SK-N-SH (cell line): ENCODE measurements at regions not wholly inside any gene's neighbourhood (a gene's known extent, or its start where the extent isn't known, plus 50 kb on each side); places are given as distances from the start of the nearest gene placed in this dataset.

Experiments
- EP300 ChIP-seq, 2 experiments: IDR thresholded peaks; 2 replicates each; pipeline versions ENCODE4 v1.4.0 to v1.6.1; 2012; ENCODE audit warnings: borderline replicate concordance in 1 of 2, low read depth in 1 of 2, low read length in 1 of 2
- NRF1 ChIP-seq: IDR thresholded peaks from 2 replicates; pipeline ENCODE4 v1.6.1; 2012; ENCODE audit warnings: low read depth, mild to moderate bottlenecking, low read length
- POLR2AphosphoS5 ChIP-seq: IDR thresholded peaks from 2 replicates; pipeline ENCODE4 v1.6.1; 2012; ENCODE audit warnings: low read depth, low read length
- RAD21 ChIP-seq: IDR thresholded peaks from 2 replicates; pipeline ENCODE4 v1.6.1; 2012; ENCODE audit warnings: mild to moderate bottlenecking, low read length
- RFX5 ChIP-seq: IDR thresholded peaks from 2 replicates; pipeline ENCODE4 v1.6.1; 2012; ENCODE audit warnings: mild to moderate bottlenecking, improper control_type of control experiment, low read length
- SMC3 ChIP-seq: IDR thresholded peaks from 2 replicates; pipeline ENCODE4 v1.6.1; 2012; ENCODE audit warnings: low read depth, low read length, improper control_type of control experiment
- TAF1 ChIP-seq: IDR thresholded peaks from 2 replicates; pipeline ENCODE4 v1.6.1; 2012; ENCODE audit warnings: low read depth, mild to moderate bottlenecking, low read length, moderate library complexity, borderline replicate concordance
- TF ChIP-seq, protein P1 (sequence below): IDR thresholded peaks from 2 replicates; pipeline ENCODE4 v1.4.0; 2012; ENCODE audit warnings: low read depth, borderline replicate concordance
- TF ChIP-seq, protein P2 (sequence below): fragments of 200-600 bp; sonication (generic); IDR thresholded peaks from 2 replicates; pipeline ENCODE4 v1.6.1; 2017; ENCODE audit warnings: antibody characterized with exemption, mild to moderate bottlenecking, moderate library complexity
- TF ChIP-seq, protein P3 (sequence below): fragments of 150-350 bp; IDR thresholded peaks from 2 replicates; pipeline ENCODE4 v1.6.1; 2016; ENCODE audit warnings: mild to moderate bottlenecking, low read depth, low read length
- TF ChIP-seq, protein P4 (sequence below): IDR thresholded peaks from 2 replicates; pipeline ENCODE4 v1.6.1; 2012; ENCODE audit warnings: mild to moderate bottlenecking, low read depth, low read length, moderate library complexity

DNA sequence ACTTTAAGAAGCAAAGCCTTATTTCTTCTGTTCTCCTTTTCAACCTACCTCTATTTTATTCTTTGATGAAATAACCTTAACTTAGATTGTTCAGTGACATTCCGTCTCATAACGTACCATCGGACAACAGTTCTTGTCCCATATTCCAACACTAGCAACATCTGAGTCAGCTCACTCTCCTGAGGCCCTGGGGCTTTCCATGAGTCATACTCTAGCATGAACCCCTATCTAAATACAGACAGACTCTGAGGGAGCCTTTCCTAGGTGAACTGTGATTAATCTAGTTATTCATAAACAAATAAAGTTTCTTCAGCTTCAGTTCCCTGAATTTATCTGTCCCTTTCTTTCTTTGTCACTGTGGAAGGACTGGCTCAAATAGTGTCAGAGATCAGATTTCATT is 168.7 kb upstream of the LYZL1 start:
- TF ChIP-seq SMC3 (no peak), RFX5 (no peak), TAF1 (no peak), POLR2AphosphoS5 (no peak), RAD21 (no peak), EP300 (IDR thresholded peaks at IDR 0.05; ENCODE audit: borderline replicate concordance in 1 of 2, low read depth in 1 of 2, low read length in 1 of 2) (no peak), NRF1 (no peak)
- TF ChIP-seq, protein P1, sequence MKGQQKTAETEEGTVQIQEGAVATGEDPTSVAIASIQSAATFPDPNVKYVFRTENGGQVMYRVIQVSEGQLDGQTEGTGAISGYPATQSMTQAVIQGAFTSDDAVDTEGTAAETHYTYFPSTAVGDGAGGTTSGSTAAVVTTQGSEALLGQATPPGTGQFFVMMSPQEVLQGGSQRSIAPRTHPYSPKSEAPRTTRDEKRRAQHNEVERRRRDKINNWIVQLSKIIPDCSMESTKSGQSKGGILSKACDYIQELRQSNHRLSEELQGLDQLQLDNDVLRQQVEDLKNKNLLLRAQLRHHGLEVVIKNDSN: no peak
- TF ChIP-seq, protein P2, sequence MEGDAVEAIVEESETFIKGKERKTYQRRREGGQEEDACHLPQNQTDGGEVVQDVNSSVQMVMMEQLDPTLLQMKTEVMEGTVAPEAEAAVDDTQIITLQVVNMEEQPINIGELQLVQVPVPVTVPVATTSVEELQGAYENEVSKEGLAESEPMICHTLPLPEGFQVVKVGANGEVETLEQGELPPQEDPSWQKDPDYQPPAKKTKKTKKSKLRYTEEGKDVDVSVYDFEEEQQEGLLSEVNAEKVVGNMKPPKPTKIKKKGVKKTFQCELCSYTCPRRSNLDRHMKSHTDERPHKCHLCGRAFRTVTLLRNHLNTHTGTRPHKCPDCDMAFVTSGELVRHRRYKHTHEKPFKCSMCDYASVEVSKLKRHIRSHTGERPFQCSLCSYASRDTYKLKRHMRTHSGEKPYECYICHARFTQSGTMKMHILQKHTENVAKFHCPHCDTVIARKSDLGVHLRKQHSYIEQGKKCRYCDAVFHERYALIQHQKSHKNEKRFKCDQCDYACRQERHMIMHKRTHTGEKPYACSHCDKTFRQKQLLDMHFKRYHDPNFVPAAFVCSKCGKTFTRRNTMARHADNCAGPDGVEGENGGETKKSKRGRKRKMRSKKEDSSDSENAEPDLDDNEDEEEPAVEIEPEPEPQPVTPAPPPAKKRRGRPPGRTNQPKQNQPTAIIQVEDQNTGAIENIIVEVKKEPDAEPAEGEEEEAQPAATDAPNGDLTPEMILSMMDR: no peak
- TF ChIP-seq, protein P3, sequence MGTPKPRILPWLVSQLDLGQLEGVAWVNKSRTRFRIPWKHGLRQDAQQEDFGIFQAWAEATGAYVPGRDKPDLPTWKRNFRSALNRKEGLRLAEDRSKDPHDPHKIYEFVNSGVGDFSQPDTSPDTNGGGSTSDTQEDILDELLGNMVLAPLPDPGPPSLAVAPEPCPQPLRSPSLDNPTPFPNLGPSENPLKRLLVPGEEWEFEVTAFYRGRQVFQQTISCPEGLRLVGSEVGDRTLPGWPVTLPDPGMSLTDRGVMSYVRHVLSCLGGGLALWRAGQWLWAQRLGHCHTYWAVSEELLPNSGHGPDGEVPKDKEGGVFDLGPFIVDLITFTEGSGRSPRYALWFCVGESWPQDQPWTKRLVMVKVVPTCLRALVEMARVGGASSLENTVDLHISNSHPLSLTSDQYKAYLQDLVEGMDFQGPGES: no peak
- TF ChIP-seq, protein P4, sequence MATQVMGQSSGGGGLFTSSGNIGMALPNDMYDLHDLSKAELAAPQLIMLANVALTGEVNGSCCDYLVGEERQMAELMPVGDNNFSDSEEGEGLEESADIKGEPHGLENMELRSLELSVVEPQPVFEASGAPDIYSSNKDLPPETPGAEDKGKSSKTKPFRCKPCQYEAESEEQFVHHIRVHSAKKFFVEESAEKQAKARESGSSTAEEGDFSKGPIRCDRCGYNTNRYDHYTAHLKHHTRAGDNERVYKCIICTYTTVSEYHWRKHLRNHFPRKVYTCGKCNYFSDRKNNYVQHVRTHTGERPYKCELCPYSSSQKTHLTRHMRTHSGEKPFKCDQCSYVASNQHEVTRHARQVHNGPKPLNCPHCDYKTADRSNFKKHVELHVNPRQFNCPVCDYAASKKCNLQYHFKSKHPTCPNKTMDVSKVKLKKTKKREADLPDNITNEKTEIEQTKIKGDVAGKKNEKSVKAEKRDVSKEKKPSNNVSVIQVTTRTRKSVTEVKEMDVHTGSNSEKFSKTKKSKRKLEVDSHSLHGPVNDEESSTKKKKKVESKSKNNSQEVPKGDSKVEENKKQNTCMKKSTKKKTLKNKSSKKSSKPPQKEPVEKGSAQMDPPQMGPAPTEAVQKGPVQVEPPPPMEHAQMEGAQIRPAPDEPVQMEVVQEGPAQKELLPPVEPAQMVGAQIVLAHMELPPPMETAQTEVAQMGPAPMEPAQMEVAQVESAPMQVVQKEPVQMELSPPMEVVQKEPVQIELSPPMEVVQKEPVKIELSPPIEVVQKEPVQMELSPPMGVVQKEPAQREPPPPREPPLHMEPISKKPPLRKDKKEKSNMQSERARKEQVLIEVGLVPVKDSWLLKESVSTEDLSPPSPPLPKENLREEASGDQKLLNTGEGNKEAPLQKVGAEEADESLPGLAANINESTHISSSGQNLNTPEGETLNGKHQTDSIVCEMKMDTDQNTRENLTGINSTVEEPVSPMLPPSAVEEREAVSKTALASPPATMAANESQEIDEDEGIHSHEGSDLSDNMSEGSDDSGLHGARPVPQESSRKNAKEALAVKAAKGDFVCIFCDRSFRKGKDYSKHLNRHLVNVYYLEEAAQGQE: no peak
